ENCODE measurements at regions not wholly inside any gene's neighbourhood (a gene's known extent, or its start where the extent isn't known, plus 50 kb on each side); places are given as distances from the start of the nearest gene placed in this dataset.

DNA sequence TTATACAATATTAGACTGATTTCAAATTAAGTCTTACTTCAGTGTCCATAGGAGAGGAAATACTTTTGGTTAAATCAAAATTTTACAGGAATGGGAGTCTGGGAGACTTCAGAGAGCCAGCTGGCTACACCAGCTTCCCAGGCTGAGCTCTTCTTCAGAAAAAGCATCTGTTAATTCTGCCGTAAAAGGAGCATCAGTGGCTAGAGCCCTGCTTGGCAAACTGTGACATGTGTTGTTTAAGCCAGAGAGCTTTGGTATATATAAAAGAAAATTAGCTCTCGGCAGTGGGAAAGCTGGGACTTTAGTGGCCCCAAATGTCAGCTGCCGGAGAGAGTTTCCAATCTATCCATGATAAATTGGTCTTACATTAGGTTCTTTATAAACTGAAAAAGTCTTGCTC, 378.8 kb upstream of the TUSC1 start:
- H3K4me3 ChIP-seq (ENCODE audit: low read depth in 2 of 2, low read length in 1 of 2): no peak overlapping the region
- CTCF ChIA-PET: no interaction called here
- H3K4me1 ChIP-seq (ENCODE audit: control insufficient read depth in 1 of 2, insufficient read depth in 2 of 2, low read depth in 1 of 2, low read length in 1 of 2): no peaks in the 10 kb centered on the region; a peak in 1 of 4 replicates
- no peaks in the 10 kb centered on the region for H3K9me2 ChIP-seq
- H3K27me3 ChIP-seq (ENCODE audit: insufficient read depth): no peaks in the 10 kb centered on the region
- no peak for DNase-seq
- H3K9ac ChIP-seq: no peak overlapping the region
- H2AFZ ChIP-seq (ENCODE audit: low read depth): no peak overlapping the region
- peak overlapping the region in 1 of 2 experiments; percentile 64; a peak in 1 of 4 replicates for H3K27ac ChIP-seq (ENCODE audit: low read depth in 2 of 2, low read length in 1 of 2)
- POLR2A ChIA-PET: no interaction called here
- H3K4me2 ChIP-seq: no peak overlapping the region
- H3F3A ChIP-seq (replicated peaks; ENCODE audit: insufficient read depth): peaks cover 6% of the 10 kb centered on the region
- WGBS (ENCODE audit: low lambda C conversion rate): 86% methylated on average over 3 of the region's 3 CpGs
- H4K20me1 ChIP-seq (ENCODE audit: insufficient read depth): no peaks in the 10 kb centered on the region
- no peaks in the 10 kb centered on the region for H3K79me2 ChIP-seq (ENCODE audit: insufficient read depth)
- no peaks in the 10 kb centered on the region for H3K9me3 ChIP-seq
- H3K36me3 ChIP-seq (replicated peaks in 1 of 2; ENCODE audit: control insufficient read depth in 1 of 2, insufficient read depth in 2 of 2, low read length in 1 of 2): no peaks in the 10 kb centered on the region
- TF ChIP-seq, protein P1, sequence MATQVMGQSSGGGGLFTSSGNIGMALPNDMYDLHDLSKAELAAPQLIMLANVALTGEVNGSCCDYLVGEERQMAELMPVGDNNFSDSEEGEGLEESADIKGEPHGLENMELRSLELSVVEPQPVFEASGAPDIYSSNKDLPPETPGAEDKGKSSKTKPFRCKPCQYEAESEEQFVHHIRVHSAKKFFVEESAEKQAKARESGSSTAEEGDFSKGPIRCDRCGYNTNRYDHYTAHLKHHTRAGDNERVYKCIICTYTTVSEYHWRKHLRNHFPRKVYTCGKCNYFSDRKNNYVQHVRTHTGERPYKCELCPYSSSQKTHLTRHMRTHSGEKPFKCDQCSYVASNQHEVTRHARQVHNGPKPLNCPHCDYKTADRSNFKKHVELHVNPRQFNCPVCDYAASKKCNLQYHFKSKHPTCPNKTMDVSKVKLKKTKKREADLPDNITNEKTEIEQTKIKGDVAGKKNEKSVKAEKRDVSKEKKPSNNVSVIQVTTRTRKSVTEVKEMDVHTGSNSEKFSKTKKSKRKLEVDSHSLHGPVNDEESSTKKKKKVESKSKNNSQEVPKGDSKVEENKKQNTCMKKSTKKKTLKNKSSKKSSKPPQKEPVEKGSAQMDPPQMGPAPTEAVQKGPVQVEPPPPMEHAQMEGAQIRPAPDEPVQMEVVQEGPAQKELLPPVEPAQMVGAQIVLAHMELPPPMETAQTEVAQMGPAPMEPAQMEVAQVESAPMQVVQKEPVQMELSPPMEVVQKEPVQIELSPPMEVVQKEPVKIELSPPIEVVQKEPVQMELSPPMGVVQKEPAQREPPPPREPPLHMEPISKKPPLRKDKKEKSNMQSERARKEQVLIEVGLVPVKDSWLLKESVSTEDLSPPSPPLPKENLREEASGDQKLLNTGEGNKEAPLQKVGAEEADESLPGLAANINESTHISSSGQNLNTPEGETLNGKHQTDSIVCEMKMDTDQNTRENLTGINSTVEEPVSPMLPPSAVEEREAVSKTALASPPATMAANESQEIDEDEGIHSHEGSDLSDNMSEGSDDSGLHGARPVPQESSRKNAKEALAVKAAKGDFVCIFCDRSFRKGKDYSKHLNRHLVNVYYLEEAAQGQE (IDR thresholded peaks at IDR 0.05; ENCODE audit: low read depth, low read length): no peak
- TF ChIP-seq FOSL2 (IDR thresholded peaks at IDR 0.05; ENCODE audit: borderline replicate concordance, low read depth): no peak
- TF ChIP-seq, protein P2, sequence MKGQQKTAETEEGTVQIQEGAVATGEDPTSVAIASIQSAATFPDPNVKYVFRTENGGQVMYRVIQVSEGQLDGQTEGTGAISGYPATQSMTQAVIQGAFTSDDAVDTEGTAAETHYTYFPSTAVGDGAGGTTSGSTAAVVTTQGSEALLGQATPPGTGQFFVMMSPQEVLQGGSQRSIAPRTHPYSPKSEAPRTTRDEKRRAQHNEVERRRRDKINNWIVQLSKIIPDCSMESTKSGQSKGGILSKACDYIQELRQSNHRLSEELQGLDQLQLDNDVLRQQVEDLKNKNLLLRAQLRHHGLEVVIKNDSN (IDR thresholded peaks at IDR 0.05; ENCODE audit: borderline replicate concordance, low read depth): no peak
- no peak for TF ChIP-seq RCOR1 (IDR thresholded peaks at IDR 0.05; ENCODE audit: low read length)
- TF ChIP-seq TEAD4 (IDR thresholded peaks at IDR 0.05; ENCODE audit: borderline replicate concordance, insufficient read depth): no peak
- no peak for TF ChIP-seq RAD21 (IDR thresholded peaks at IDR 0.05; ENCODE audit: low read length)

DNA sequence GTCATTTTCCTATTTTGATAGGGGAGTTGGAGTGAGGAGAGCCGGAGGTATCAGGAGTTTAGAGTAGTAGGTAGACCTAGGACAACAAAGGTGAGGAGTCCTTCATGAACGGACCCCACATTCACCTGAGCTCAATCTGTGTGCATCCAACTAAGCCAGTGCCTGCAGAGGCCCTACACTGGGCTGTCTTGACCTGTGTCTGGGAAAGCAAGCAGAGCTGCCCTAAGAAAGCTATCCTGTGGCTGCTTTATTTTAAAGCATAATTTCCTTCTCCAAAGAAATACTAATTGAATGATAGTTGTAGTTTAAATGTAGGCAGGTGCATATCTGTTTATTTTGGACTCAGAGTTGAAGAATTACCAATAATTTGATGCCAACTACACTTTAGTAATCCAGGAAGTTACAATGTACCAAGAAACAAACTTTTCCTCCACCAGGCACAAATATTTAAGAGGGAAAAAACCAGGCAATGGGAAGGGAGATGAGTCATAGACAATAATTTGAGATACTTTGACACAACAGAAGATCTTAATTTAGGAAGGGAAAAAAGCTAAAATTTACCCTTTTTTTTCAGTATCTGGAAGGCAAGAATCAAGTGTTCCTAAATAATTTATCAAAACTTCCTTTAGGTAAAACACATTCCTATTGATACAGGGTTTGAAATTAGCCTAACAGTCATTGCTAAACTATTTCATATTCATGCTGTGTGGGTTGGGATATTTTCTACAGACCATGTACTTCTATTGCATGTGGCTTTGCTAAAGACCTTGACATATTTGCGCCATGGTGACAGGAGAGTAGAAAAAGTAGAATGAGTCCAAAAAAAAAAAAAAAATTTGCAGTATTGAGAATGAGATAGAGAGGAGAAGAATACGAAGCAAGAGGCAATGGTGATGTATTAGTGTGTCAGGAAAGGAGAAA, 376.6 kb upstream of the TUSC1 start:
- Histone ChIP-seq H3K27ac (ENCODE audit: low read depth in 2 of 2, low read length in 1 of 2) (peak overlapping the region; percentile 33 to 75; a peak in 3 of 4 replicates), H3K9ac (no peak overlapping the region), H3K79me2 (ENCODE audit: insufficient read depth) (no peaks in the 10 kb centered on the region), H3K4me3 (ENCODE audit: low read depth in 2 of 2, low read length in 1 of 2) (no peak overlapping the region), H3K27me3 (ENCODE audit: insufficient read depth) (no peaks in the 10 kb centered on the region), H3K4me2 (no peak overlapping the region), H3F3A (replicated peaks; ENCODE audit: insufficient read depth) (peaks cover 6% of the 10 kb centered on the region), H3K9me2 (no peaks in the 10 kb centered on the region), H3K4me1 (ENCODE audit: control insufficient read depth in 1 of 2, insufficient read depth in 2 of 2, low read depth in 1 of 2, low read length in 1 of 2) (no peaks in the 10 kb centered on the region; a peak in 1 of 4 replicates), H4K20me1 (ENCODE audit: insufficient read depth) (no peaks in the 10 kb centered on the region), H3K9me3 (no peaks in the 10 kb centered on the region), H3K36me3 (replicated peaks in 1 of 2; ENCODE audit: control insufficient read depth in 1 of 2, insufficient read depth in 2 of 2, low read length in 1 of 2) (no peaks in the 10 kb centered on the region), H2AFZ (ENCODE audit: low read depth) (no peak overlapping the region; the same call in 1 of the 2 replicates)
- no peak for DNase-seq
- ChIA-PET CTCF (no interaction called here), POLR2A (no interaction called here)
- TF ChIP-seq FOSL2 (IDR thresholded peaks at IDR 0.05; ENCODE audit: borderline replicate concordance, low read depth): peak; percentile 43; the same call in 1 of the 2 replicates
- TF ChIP-seq EP300 (IDR thresholded peaks at IDR 0.05; ENCODE audit: borderline replicate concordance in 1 of 2, low read depth in 1 of 2, low read length in 1 of 2): 0 out of 4 replicates have a peak, but pooled peaks of 1 of the 2 experiments have one; percentile 5
- TF ChIP-seq TCF12 (IDR thresholded peaks at IDR 0.05): peak; percentile 46
- no peak for TF ChIP-seq EZH2phosphoT487 (IDR thresholded peaks at IDR 0.05; ENCODE audit: borderline replicate concordance, low read depth)
- TF ChIP-seq GABPA (IDR thresholded peaks at IDR 0.05; ENCODE audit: low read depth): no peak
- TF ChIP-seq YY1 (IDR thresholded peaks at IDR 0.05; ENCODE audit: low read depth): no peak
- peak; percentile 48; the same call in 1 of the 2 replicates for TF ChIP-seq JUND (IDR thresholded peaks at IDR 0.05)
- TF ChIP-seq SMC3 (IDR thresholded peaks at IDR 0.05; ENCODE audit: low read depth, low read length): no peak
- TF ChIP-seq RXRA (IDR thresholded peaks at IDR 0.05; ENCODE audit: borderline replicate concordance, low read depth): no peak
- WGBS (ENCODE audit: low lambda C conversion rate): 71% methylated on average over 4 of the region's 4 CpGs

All from SK-N-SH (cell line).